Smooth muscle cell (in vitro differentiated cells): ENCODE measurements at regions not wholly inside any gene's neighbourhood (a gene's known extent, or its start where the extent isn't known, plus 50 kb on each side); places are given as distances from the start of the nearest gene placed in this dataset.

ENCODE experiments used
- DNase-seq: peaks from one replicate; lab custom pipeline; 2025; ENCODE audit not compliant: unreplicated experiment; lab: John Stamatoyannopoulos, UW
- H2AFZ ChIP-seq: fragments of 200-600 bp; sonication (generic); 2 replicates; pipeline ENCODE4 v1.6.0; 2016; ENCODE audit warnings: antibody characterized with exemption, low read depth, mild to moderate bottlenecking
- H3F3A ChIP-seq: fragments of 200-600 bp; sonication (generic); 2 replicates; pipeline ENCODE4 v1.6.0; 2017; ENCODE audit warnings: antibody characterized with exemption, low read depth
- H3K27ac ChIP-seq: fragments of 200-600 bp; sonication (generic); 2 replicates; pipeline ENCODE4 v1.5.1; 2016; ENCODE audit warnings: low read depth, mild to moderate bottlenecking
- H3K27me3 ChIP-seq: fragments of 200-600 bp; sonication (generic); 2 replicates; pipeline ENCODE4 v1.6.1; 2016; ENCODE audit warnings: low read depth, mild to moderate bottlenecking
- H3K36me3 ChIP-seq: fragments of 200-600 bp; sonication (generic); 2 replicates; pipeline ENCODE4 v1.5.1; 2016; ENCODE audit warnings: low read depth
- H3K4me1 ChIP-seq: fragments of 200-600 bp; sonication (generic); 2 replicates; pipeline ENCODE4 v1.5.1; 2016; ENCODE audit warnings: low read depth
- H3K4me2 ChIP-seq: fragments of 200-600 bp; sonication (generic); 2 replicates; pipeline ENCODE4 v1.6.0; 2016; ENCODE audit warnings: mild to moderate bottlenecking
- H3K4me3 ChIP-seq: fragments of 200-600 bp; sonication (generic); 2 replicates; pipeline ENCODE4 v1.5.1; 2016; ENCODE audit warnings: mild to moderate bottlenecking
- H3K79me2 ChIP-seq: fragments of 200-600 bp; sonication (generic); 2 replicates; pipeline ENCODE4 v1.6.0; 2016; ENCODE audit warnings: low read depth, mild to moderate bottlenecking
- H3K9ac ChIP-seq: fragments of 200-600 bp; sonication (generic); 2 replicates; pipeline ENCODE4 v1.6.0; 2016; ENCODE audit warnings: low read depth
- H3K9me3 ChIP-seq: fragments of 200-600 bp; sonication (generic); replicated peaks from 2 replicates; pipeline ENCODE4 v1.5.1; 2016; ENCODE audit warnings: low read depth
- H4K20me1 ChIP-seq: fragments of 200-600 bp; sonication (generic); 2 replicates; pipeline ENCODE4 v1.6.0; 2016; ENCODE audit warnings: low read depth
- CTCF ChIP-seq: fragments of 200-600 bp; sonication (generic); IDR thresholded peaks from 2 replicates; pipeline ENCODE4 v1.5.1; 2017; ENCODE audit warnings: borderline replicate concordance, mild to moderate bottlenecking, antibody characterized with exemption; ENCODE audit not compliant: insufficient read depth, poor library complexity, severe bottlenecking
- WGBS: methylation state at CpG from one replicate; pipeline ENCODE4 v1.1.7; 2016; ENCODE audit warnings: low lambda C conversion rate; 5-methylcytosine and 5-hydroxymethylcytosine counted together

- H4K20me1 ChIP-seq, result no peaks in the 10 kb centered on the region
- 2% methylated on average over 58 of the region's 58 CpGs for WGBS
- H2AFZ ChIP-seq, result peak overlapping the region; percentile 75
- H3F3A ChIP-seq, result no peaks in the 10 kb centered on the region
- H3K36me3 ChIP-seq, result no peaks in the 10 kb centered on the region
- peak overlapping the region; percentile 88 for H3K4me2 ChIP-seq
- H3K4me3 ChIP-seq, result peak overlapping the region; percentile 66
- H3K79me2 ChIP-seq, result no peaks in the 10 kb centered on the region
- peaks cover 4% of the 10 kb centered on the region for H3K4me1 ChIP-seq
- no peak overlapping the region for H3K9ac ChIP-seq
- H3K27ac ChIP-seq, result no peak overlapping the region
- H3K9me3 ChIP-seq, result no peaks in the 10 kb centered on the region
- DNase-seq, result peak; percentile 16
- peak; percentile 89 for TF ChIP-seq CTCF
- peaks cover 9% of the 10 kb centered on the region for H3K27me3 ChIP-seq
Measured at GRCh38 chr2:172172513-172173173, 69.9 kb upstream of the DLX2 start.

- Histone ChIP-seq H3K9ac (no peak overlapping the region), H4K20me1 (no peaks in the 10 kb centered on the region), H3K4me2 (peak overlapping the region; percentile 88), H3K36me3 (no peaks in the 10 kb centered on the region), H3K4me1 (peaks cover 4% of the 10 kb centered on the region), H3F3A (no peaks in the 10 kb centered on the region), H3K79me2 (no peaks in the 10 kb centered on the region), H2AFZ (no peak overlapping the region), H3K4me3 (peak overlapping the region; percentile 66), H3K27me3 (peaks cover 9% of the 10 kb centered on the region), H3K9me3 (no peaks in the 10 kb centered on the region), H3K27ac (no peak overlapping the region)
- TF ChIP-seq CTCF, result no peak
- DNase-seq, result no peak
- 62% methylated on average over 8 of the region's 8 CpGs for WGBS
Measured at GRCh38 chr2:172173174-172173706, 70.5 kb upstream of the DLX2 start.

GRCh38 chr2:172177581-172177980, 74.9 kb upstream of the DLX2 start:
- no peaks in the 10 kb centered on the region for H3K79me2 ChIP-seq
- no peaks in the 10 kb centered on the region for H3F3A ChIP-seq
- DNase-seq, result no peak
- WGBS, result 95% methylated on average over 3 of the region's 3 CpGs
- H2AFZ ChIP-seq, result no peak overlapping the region
- H3K9me3 ChIP-seq, result no peaks in the 10 kb centered on the region
- peaks cover 10% of the 10 kb centered on the region for H3K4me1 ChIP-seq
- no peak for TF ChIP-seq CTCF
- H3K36me3 ChIP-seq, result no peaks in the 10 kb centered on the region
- H3K9ac ChIP-seq, result no peak overlapping the region
- H3K27ac ChIP-seq, result no peak overlapping the region
- H3K27me3 ChIP-seq, result peaks cover 4% of the 10 kb centered on the region
- H3K4me2 ChIP-seq, result no peak overlapping the region
- H3K4me3 ChIP-seq, result no peak overlapping the region
- no peaks in the 10 kb centered on the region for H4K20me1 ChIP-seq

GRCh38 chr2:172177996-172178395, 75.3 kb upstream of the DLX2 start:
- no peaks in the 10 kb centered on the region for H3K79me2 ChIP-seq

More at GRCh38 chr2:172177996-172178395, 75.3 kb upstream of the DLX2 start:
- no peak overlapping the region for H3K9ac ChIP-seq
- H3K4me1 ChIP-seq, result peaks cover 10% of the 10 kb centered on the region
- 25% methylated on average over 1 of the region's 1 CpG for WGBS
- no peak for DNase-seq
- H3K36me3 ChIP-seq, result no peaks in the 10 kb centered on the region
- H3K27me3 ChIP-seq, result peaks cover 4% of the 10 kb centered on the region
- no peak overlapping the region for H2AFZ ChIP-seq
- H3F3A ChIP-seq, result no peaks in the 10 kb centered on the region
- H3K27ac ChIP-seq, result no peak overlapping the region
- H3K9me3 ChIP-seq, result no peaks in the 10 kb centered on the region
- H3K4me3 ChIP-seq, result no peak overlapping the region
- no peak for TF ChIP-seq CTCF
- H4K20me1 ChIP-seq, result no peaks in the 10 kb centered on the region
- H3K4me2 ChIP-seq, result no peak overlapping the region
